ENCODE measurements at regions not wholly inside any gene's neighbourhood (a gene's known extent, or its start where the extent isn't known, plus 50 kb on each side); places are given as distances from the start of the nearest gene placed in this dataset.
"Not testable (repeated sequence)": the region's sequence is repeated elsewhere in the genome, so short reads cannot be mapped to it uniquely, and the experiment has no call there.

- H3K79me2 ChIP-seq (ENCODE audit: control insufficient read depth, insufficient read depth, low read length): no peaks in the 10 kb centered on the region
- H3K4me3 ChIP-seq (replicated peaks in 1 of 4; ENCODE audit: control extremely low read depth in 1 of 4, insufficient read depth in 1 of 4, low read depth in 3 of 4, low read length in 4 of 4): no peak overlapping the region
- H3K27ac ChIP-seq (ENCODE audit: insufficient read depth, low read length): no peak overlapping the region
- H3K9ac ChIP-seq (ENCODE audit: insufficient read depth, low read length): no peak overlapping the region
- no peaks in the 10 kb centered on the region for H4K20me1 ChIP-seq (ENCODE audit: control insufficient read depth, extremely low read depth, insufficient read depth, low read length)
- no peaks in the 10 kb centered on the region for H3K4me1 ChIP-seq (ENCODE audit: control insufficient read depth, extremely low read depth, insufficient read depth, low read length)
- DNase-seq (ENCODE audit: low read depth in 2 of 2): no peak
- no peak overlapping the region for H3K4me2 ChIP-seq (ENCODE audit: extremely low read depth, insufficient read depth, low read length)
- no peaks in the 10 kb centered on the region for H3K27me3 ChIP-seq (ENCODE audit: control insufficient read depth, insufficient read depth, low read length)
- TF ChIP-seq CTCF (conservative IDR thresholded peaks at IDR 0.05 in 1 of 2, IDR thresholded peaks at IDR 0.05 in 1 of 2; ENCODE audit: low read depth in 1 of 2, low read length in 2 of 2): no peak
- TF ChIP-seq EZH2 (IDR thresholded peaks at IDR 0.05; ENCODE audit: low read length, missing control alignments): no peak
- no peaks in the 10 kb centered on the region for H3K9me3 ChIP-seq (ENCODE audit: control insufficient read depth, insufficient read depth, low read depth, low read length)
- no peak overlapping the region for H2AFZ ChIP-seq (ENCODE audit: low read length)
- no peaks in the 10 kb centered on the region for H3K36me3 ChIP-seq (ENCODE audit: control insufficient read depth, insufficient read depth, low read length)
Observed at GRCh38 chr6:11944111-11944510, 68.0 kb upstream of the HIVEP1 start.

GRCh38 chr6:11943060-11943459 is 69.1 kb upstream of the HIVEP1 start:
- no peaks in the 10 kb centered on the region for H4K20me1 ChIP-seq (ENCODE audit: control insufficient read depth, extremely low read depth, insufficient read depth, low read length)
- DNase-seq (ENCODE audit: low read depth in 2 of 2): no peak
- H3K79me2 ChIP-seq (ENCODE audit: control insufficient read depth, insufficient read depth, low read length): no peaks in the 10 kb centered on the region
- no peaks in the 10 kb centered on the region for H3K36me3 ChIP-seq (ENCODE audit: control insufficient read depth, insufficient read depth, low read length)
- TF ChIP-seq CTCF (conservative IDR thresholded peaks at IDR 0.05 in 1 of 2, IDR thresholded peaks at IDR 0.05 in 1 of 2; ENCODE audit: low read depth in 1 of 2, low read length in 2 of 2): no peak
- TF ChIP-seq EZH2 (IDR thresholded peaks at IDR 0.05; ENCODE audit: low read length, missing control alignments): no peak
- no peaks in the 10 kb centered on the region for H3K27me3 ChIP-seq (ENCODE audit: control insufficient read depth, insufficient read depth, low read length)
- no peak overlapping the region for H2AFZ ChIP-seq (ENCODE audit: low read length)
- no peak overlapping the region for H3K4me3 ChIP-seq (replicated peaks in 1 of 4; ENCODE audit: control extremely low read depth in 1 of 4, insufficient read depth in 1 of 4, low read depth in 3 of 4, low read length in 4 of 4)
- no peak overlapping the region for H3K9ac ChIP-seq (ENCODE audit: insufficient read depth, low read length)
- H3K9me3 ChIP-seq (ENCODE audit: control insufficient read depth, insufficient read depth, low read depth, low read length): no peaks in the 10 kb centered on the region
- no peaks in the 10 kb centered on the region for H3K4me1 ChIP-seq (ENCODE audit: control insufficient read depth, extremely low read depth, insufficient read depth, low read length)
- no peak overlapping the region for H3K27ac ChIP-seq (ENCODE audit: insufficient read depth, low read length)
- H3K4me2 ChIP-seq (ENCODE audit: extremely low read depth, insufficient read depth, low read length): no peak overlapping the region

- H4K20me1 ChIP-seq (ENCODE audit: control insufficient read depth, extremely low read depth, insufficient read depth, low read length): no peaks in the 10 kb centered on the region
- DNase-seq (ENCODE audit: low read depth in 2 of 2): no peak
- H3K36me3 ChIP-seq (ENCODE audit: control insufficient read depth, insufficient read depth, low read length): no peaks in the 10 kb centered on the region
- no peaks in the 10 kb centered on the region for H3K4me1 ChIP-seq (ENCODE audit: control insufficient read depth, extremely low read depth, insufficient read depth, low read length)
- H2AFZ ChIP-seq (ENCODE audit: low read length): no peak overlapping the region
- no peak overlapping the region for H3K9ac ChIP-seq (ENCODE audit: insufficient read depth, low read length)
- no peak overlapping the region for H3K4me3 ChIP-seq (replicated peaks in 1 of 4; ENCODE audit: control extremely low read depth in 1 of 4, insufficient read depth in 1 of 4, low read depth in 3 of 4, low read length in 4 of 4)
- no peak overlapping the region for H3K27ac ChIP-seq (ENCODE audit: insufficient read depth, low read length)
- no peaks in the 10 kb centered on the region for H3K79me2 ChIP-seq (ENCODE audit: control insufficient read depth, insufficient read depth, low read length)
- H3K9me3 ChIP-seq (ENCODE audit: control insufficient read depth, insufficient read depth, low read depth, low read length): no peaks in the 10 kb centered on the region
- H3K27me3 ChIP-seq (ENCODE audit: control insufficient read depth, insufficient read depth, low read length): no peaks in the 10 kb centered on the region
- TF ChIP-seq EZH2 (IDR thresholded peaks at IDR 0.05; ENCODE audit: low read length, missing control alignments): no peak
- TF ChIP-seq CTCF (conservative IDR thresholded peaks at IDR 0.05 in 1 of 2, IDR thresholded peaks at IDR 0.05 in 1 of 2; ENCODE audit: low read depth in 1 of 2, low read length in 2 of 2): no peak
- no peak overlapping the region for H3K4me2 ChIP-seq (ENCODE audit: extremely low read depth, insufficient read depth, low read length)
Observed at GRCh38 chr6:11942185-11942864, 69.8 kb upstream of the HIVEP1 start.

- not testable (repeated sequence) for H3K4me3 ChIP-seq (replicated peaks in 1 of 4; ENCODE audit: control extremely low read depth in 1 of 4, insufficient read depth in 1 of 4, low read depth in 3 of 4, low read length in 4 of 4); H2AFZ ChIP-seq (ENCODE audit: low read length); DNase-seq (ENCODE audit: low read depth in 2 of 2); H3K79me2 ChIP-seq (ENCODE audit: control insufficient read depth, insufficient read depth, low read length); H3K4me1 ChIP-seq (ENCODE audit: control insufficient read depth, extremely low read depth, insufficient read depth, low read length); H3K36me3 ChIP-seq (ENCODE audit: control insufficient read depth, insufficient read depth, low read length); H3K4me2 ChIP-seq (ENCODE audit: extremely low read depth, insufficient read depth, low read length); H3K9ac ChIP-seq (ENCODE audit: insufficient read depth, low read length); H3K27me3 ChIP-seq (ENCODE audit: control insufficient read depth, insufficient read depth, low read length); H3K27ac ChIP-seq (ENCODE audit: insufficient read depth, low read length); H4K20me1 ChIP-seq (ENCODE audit: control insufficient read depth, extremely low read depth, insufficient read depth, low read length); H3K9me3 ChIP-seq (ENCODE audit: control insufficient read depth, insufficient read depth, low read depth, low read length)
Observed at GRCh38 chr6:11940532-11941166, 71.5 kb upstream of the HIVEP1 start.

All from fibroblast of lung (primary cell).